ENCODE measurements at regions not wholly inside any gene's neighbourhood (a gene's known extent, or its start where the extent isn't known, plus 50 kb on each side); places are given as distances from the start of the nearest gene placed in this dataset.

- TF ChIP-seq POLR2A (IDR thresholded peaks at IDR 0.05; ENCODE audit: low read depth, low read length) (no peak), POLR2AphosphoS5 (IDR thresholded peaks at IDR 0.05; ENCODE audit: low read depth, low read length) (no peak), TAF1 (IDR thresholded peaks at IDR 0.05; ENCODE audit: low read depth, low read length) (no peak), PAX5 (IDR thresholded peaks at IDR 0.05; ENCODE audit: insufficient read depth, low read length, severe bottlenecking) (no peak), SPI1 (IDR thresholded peaks at IDR 0.05; ENCODE audit: low read depth, low read length) (no peak)
Measured at GRCh38 chr21:23952269-23952668, 1655.0 kb downstream of the MRPL39 start.
